ENCODE measurements at regions not wholly inside any gene's neighbourhood (a gene's known extent, or its start where the extent isn't known, plus 50 kb on each side); places are given as distances from the start of the nearest gene placed in this dataset.

DNA sequence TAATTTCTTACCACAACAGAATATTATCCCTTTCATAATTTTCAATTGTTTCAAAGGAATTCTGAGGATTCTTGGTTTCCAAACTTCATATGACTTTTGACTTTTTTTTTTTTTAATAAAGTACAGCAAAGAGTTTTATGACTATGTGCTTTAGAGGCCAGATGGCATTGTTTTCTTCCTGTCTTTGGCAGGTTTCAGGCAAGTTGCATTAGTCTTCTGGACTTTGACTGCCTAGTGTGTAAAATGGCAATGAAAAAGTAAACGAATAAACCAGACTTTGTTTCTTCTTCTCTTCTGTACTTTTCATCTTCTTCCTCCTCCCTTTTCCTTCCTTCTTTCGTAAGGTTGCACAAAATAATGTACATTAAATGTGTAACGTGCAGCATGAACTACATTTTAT is 172.6 kb upstream of the RBFOX1 start:
- WGBS, 2 donors = 36 to 41% methylated on average over 3 of the region's 3 CpGs
- H3K36me3 ChIP-seq (replicated peaks in 1 of 2; ENCODE audit: insufficient read depth in 1 of 2, low read depth in 2 of 2) = no peaks in the 10 kb centered on the region
- no peaks in the 10 kb centered on the region for H3K4me1 ChIP-seq
- no peak overlapping the region for H3K27ac ChIP-seq
- intact Hi-C loops (cut with DNase I) = no loop called here
- ATAC-seq = no peak
- no peaks in the 10 kb centered on the region for H3K9me3 ChIP-seq
- H3K4me3 ChIP-seq = no peak overlapping the region
- H3K27me3 ChIP-seq = peaks cover 0 to 5% of the 10 kb centered on the region in 2 donors
- no peak for DNase-seq
- no peak for TF ChIP-seq CTCF (IDR thresholded peaks at IDR 0.05)
- no peak for TF ChIP-seq POLR2A (IDR thresholded peaks at IDR 0.05)

GRCh38 chr16:7158481-7158880 is 174.2 kb upstream of the RBFOX1 start:
- DNase-seq (no peak), ATAC-seq (no peak)
- H3K27ac ChIP-seq = no peak overlapping the region
- no peaks in the 10 kb centered on the region for H3K36me3 ChIP-seq (replicated peaks in 1 of 2; ENCODE audit: insufficient read depth in 1 of 2, low read depth in 2 of 2)
- no peaks in the 10 kb centered on the region for H3K9me3 ChIP-seq
- H3K4me3 ChIP-seq = no peak overlapping the region
- H3K27me3 ChIP-seq = no peaks in the 10 kb centered on the region
- no peaks in the 10 kb centered on the region for H3K4me1 ChIP-seq
- 62 to 75% methylated on average over 4 of the region's 4 CpGs for WGBS, 2 donors
- intact Hi-C loops (cut with DNase I) = no loop called here
- no peak for TF ChIP-seq CTCF (IDR thresholded peaks at IDR 0.05)
- no peak for TF ChIP-seq POLR2A (IDR thresholded peaks at IDR 0.05)

GRCh38 chr16:7150230-7150629 is 182.4 kb upstream of the RBFOX1 start:
- H3K27ac ChIP-seq = no peak overlapping the region
- no peaks in the 10 kb centered on the region for H3K9me3 ChIP-seq
- H3K4me3 ChIP-seq = no peak overlapping the region
- ATAC-seq (no peak), DNase-seq (no peak)
- TF ChIP-seq CTCF (IDR thresholded peaks at IDR 0.05) = no peak
- TF ChIP-seq POLR2A (IDR thresholded peaks at IDR 0.05) = no peak
- WGBS, 2 donors = 53 to 54% methylated on average over 7 of the region's 7 CpGs
- no peaks in the 10 kb centered on the region for H3K36me3 ChIP-seq (replicated peaks in 1 of 2; ENCODE audit: insufficient read depth in 1 of 2, low read depth in 2 of 2)
- intact Hi-C loops (cut with DNase I) = no loop called here
- no peaks in the 10 kb centered on the region for H3K4me1 ChIP-seq
- H3K27me3 ChIP-seq = no peaks in the 10 kb centered on the region

DNA sequence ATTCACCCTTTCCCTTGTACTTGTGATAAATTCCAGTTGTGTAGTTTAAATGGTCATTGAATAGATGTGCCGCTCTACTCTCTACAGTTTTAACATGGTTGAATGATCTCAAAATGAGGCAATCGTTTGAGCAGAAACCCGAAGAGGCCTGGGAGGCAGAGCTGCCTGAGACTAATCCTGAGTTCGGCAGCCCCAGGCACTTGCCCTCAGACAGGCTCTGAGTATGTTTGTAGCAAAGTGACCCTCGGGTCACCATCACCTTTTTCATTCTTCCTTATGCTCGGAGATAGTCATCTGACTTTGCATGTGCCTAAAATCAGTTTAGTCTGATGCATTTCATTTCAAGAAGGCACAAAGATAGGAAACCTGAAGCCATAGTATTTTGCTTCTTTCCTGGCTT is 184.0 kb upstream of the RBFOX1 start:
- Histone ChIP-seq H3K27me3 (no peaks in the 10 kb centered on the region), H3K4me1 (no peaks in the 10 kb centered on the region), H3K9me3 (no peaks in the 10 kb centered on the region), H3K36me3 (replicated peaks in 1 of 2; ENCODE audit: insufficient read depth in 1 of 2, low read depth in 2 of 2) (no peaks in the 10 kb centered on the region), H3K4me3 (no peak overlapping the region), H3K27ac (no peak overlapping the region)
- no peak for TF ChIP-seq CTCF (IDR thresholded peaks at IDR 0.05)
- TF ChIP-seq POLR2A (IDR thresholded peaks at IDR 0.05) = no peak
- ATAC-seq (no peak), DNase-seq (no peak)
- WGBS, 2 donors = 47 to 60% methylated on average over 6 of the region's 6 CpGs
- intact Hi-C loops (cut with DNase I) = no loop called here

GRCh38 chr16:7140899-7141298 is 191.7 kb upstream of the RBFOX1 start:
- no peak for ATAC-seq

More at GRCh38 chr16:7140899-7141298, 191.7 kb upstream of the RBFOX1 start:
- intact Hi-C loops (cut with DNase I) = no loop called here
- TF ChIP-seq CTCF (IDR thresholded peaks at IDR 0.05) = no peak
- no peak for TF ChIP-seq POLR2A (IDR thresholded peaks at IDR 0.05)
- WGBS, 2 donors = 42 to 54% methylated on average over 5 of the region's 5 CpGs
- no peak overlapping the region for H3K27ac ChIP-seq
- H3K9me3 ChIP-seq = no peaks in the 10 kb centered on the region
- H3K4me1 ChIP-seq = no peaks in the 10 kb centered on the region
- no peaks in the 10 kb centered on the region for H3K27me3 ChIP-seq
- DNase-seq = no peak
- H3K36me3 ChIP-seq (replicated peaks in 1 of 2; ENCODE audit: insufficient read depth in 1 of 2, low read depth in 2 of 2) = no peaks in the 10 kb centered on the region
- H3K4me3 ChIP-seq = no peak overlapping the region
